Transverse colon (tissue), 4 donors: ENCODE measurements at regions not wholly inside any gene's neighbourhood (a gene's known extent, or its start where the extent isn't known, plus 50 kb on each side); places are given as distances from the start of the nearest gene placed in this dataset.

Experiments
- DNase-seq: peaks from one replicate; pipeline ENCODE4 v3.0.0-alpha.2; 2019
- H3K27ac ChIP-seq, 4 donors: fragments of 200-600 bp; sonication (generic); 2 replicates each; pipeline ENCODE4 v1.5.1; 2016 to 2018; ENCODE audit warnings: inconsistent platforms in 4 of 4
- H3K27me3 ChIP-seq: fragments of 200-600 bp; sonication (generic); 2 replicates; pipeline ENCODE4 v1.5.1; 2017; ENCODE audit warnings: inconsistent platforms
- H3K36me3 ChIP-seq, 4 donors: fragments of 200-600 bp; sonication (generic); 2 replicates each; pipeline ENCODE4 v1.5.1; 2017 to 2019; ENCODE audit warnings: inconsistent platforms in 4 of 4
- H3K4me1 ChIP-seq, 4 donors: fragments of 200-600 bp; sonication (generic); 2 replicates each; pipeline ENCODE4 v1.5.1; 2017 to 2020; ENCODE audit warnings: inconsistent platforms in 4 of 4
- H3K4me3 ChIP-seq, 4 donors: fragments of 200-600 bp; sonication (generic); 1 replicate in 1 of 4; 2 replicates in 3 of 4; pipeline versions ENCODE4 v1.5.1 to v1.6.1; 2017 to 2019; ENCODE audit warnings: inconsistent platforms in 4 of 4
- H3K9me3 ChIP-seq, 2 donors: fragments of 200-600 bp; sonication (generic); 2 replicates each; pipeline ENCODE4 v1.5.1; 2017 to 2019; ENCODE audit warnings: inconsistent platforms in 2 of 2
- CTCF ChIP-seq, 5 experiments: fragments of 200-600 bp in 3 of 5; fragments of 450-650 bp in 2 of 5; sonication (generic) in 3 of 5; IDR thresholded peaks; 1 replicate in 2 of 5; 2 replicates in 3 of 5; pipeline ENCODE4 v1.5.1; 2016 to 2017; ENCODE audit warnings: antibody characterized with exemption in 5 of 5, inconsistent platforms in 3 of 5, mild to moderate bottlenecking in 2 of 5, moderate library complexity in 1 of 5
- EP300 ChIP-seq: sonication (generic); formaldehyde crosslinking; IDR thresholded peaks from one replicate; pipeline ENCODE4 v1.6.1; 2017; ENCODE audit warnings: antibody characterized with exemption, low read depth
- POLR2A ChIP-seq: fragments of 450-650 bp; IDR thresholded peaks from one replicate; pipeline ENCODE4 v1.6.1; 2016; ENCODE audit warnings: antibody characterized with exemption, mild to moderate bottlenecking, moderate library complexity
- POLR2AphosphoS5 ChIP-seq, 3 donors: sonication (generic); formaldehyde crosslinking; IDR thresholded peaks; one replicate each; pipeline ENCODE4 v1.6.1; 2016; ENCODE audit warnings: antibody characterized with exemption in 3 of 3
- WGBS, 2 donors: methylation state at CpG; one replicate each; pipeline ENCODE4 v1.1.5; 2018; ENCODE audit warnings: low coverage in 1 of 2; 5-methylcytosine and 5-hydroxymethylcytosine counted together
- in situ Hi-C, 4 donors: fragments of 200-750 bp; cut with MboI; loops; one replicate each; pipeline versions ENCODE4 v1.15.0 to v1.15.1; 2017; ENCODE audit warnings: low sequenced_read_pairs in 3 of 4, low pct_ligation_motif_present in 1 of 4, low pct_unique_long_range_greater_than_20kb in 1 of 4
- intact Hi-C: fragments of 100-400 bp; cut with DNase I; formaldehyde crosslinking; loops from one replicate; pipeline ENCODE4 v1.15.1; 2023; ENCODE audit warnings: low total_unique reads

GRCh38 chr5:18379189-18379588 lies 744.9 kb downstream of the TAF11L14 start:
- no peak for DNase-seq
- H3K36me3 ChIP-seq = no peaks in the 10 kb centered on the region
- H3K4me1 ChIP-seq = no peaks in the 10 kb centered on the region
- H3K4me3 ChIP-seq = no peak overlapping the region
- no peak overlapping the region for H3K27ac ChIP-seq
- intact Hi-C loops (loop anchor here (5.0 kb wide), 1 partner anchor 218 kb away; no protein-coding TSS in a partner anchor), in situ Hi-C loops (no loop called here)
- WGBS, 2 donors = 37 to 50% methylated on average over 1 of the region's 1 CpG
- no peaks in the 10 kb centered on the region for H3K9me3 ChIP-seq
- H3K27me3 ChIP-seq = no peaks in the 10 kb centered on the region
- TF ChIP-seq POLR2AphosphoS5 (IDR thresholded peaks at IDR 0.05) = no peak
- no peak for TF ChIP-seq CTCF (IDR thresholded peaks at IDR 0.05)
- TF ChIP-seq EP300 = no peak
- no peak for TF ChIP-seq POLR2A

GRCh38 chr5:18380729-18381362 lies 746.6 kb downstream of the TAF11L14 start:
- no peaks in the 10 kb centered on the region for H3K9me3 ChIP-seq

GRCh38 chr5:18393565-18394442 lies 759.5 kb downstream of the TAF11L14 start:
- Histone ChIP-seq H3K9me3 (no peaks in the 10 kb centered on the region), H3K4me1 (peaks cover 0 to 18% (median 0%) of the 10 kb centered on the region in 4 donors), H3K4me3 (no peak overlapping the region), H3K27me3 (no peaks in the 10 kb centered on the region), H3K27ac (no peak overlapping the region), H3K36me3 (no peaks in the 10 kb centered on the region)
- peak; percentile 63 for DNase-seq
- WGBS, 2 donors = 34 to 48% methylated on average over 9 to 17 of the region's 17 CpGs
- intact Hi-C loops (no loop called here), in situ Hi-C loops (loop anchor here in 3 of 4 donors (10.0 kb wide), 2 partner anchors 301 to 311 kb away; no protein-coding TSS in a partner anchor)
- TF ChIP-seq POLR2AphosphoS5 (IDR thresholded peaks at IDR 0.05) (no peak), POLR2A (no peak), CTCF (IDR thresholded peaks at IDR 0.05) (peak; percentile 63 to 79 (median 73)), EP300 (no peak)

More at GRCh38 chr5:18380729-18381362, 746.6 kb downstream of the TAF11L14 start:
- no peak for DNase-seq
- Histone ChIP-seq H3K36me3 (no peaks in the 10 kb centered on the region), H3K27me3 (no peaks in the 10 kb centered on the region), H3K4me1 (no peaks in the 10 kb centered on the region), H3K27ac (no peak overlapping the region), H3K4me3 (no peak overlapping the region)
- TF ChIP-seq CTCF (IDR thresholded peaks at IDR 0.05) (no peak), POLR2A (no peak), EP300 (no peak), POLR2AphosphoS5 (IDR thresholded peaks at IDR 0.05) (no peak)
- intact Hi-C loops (no loop called here), in situ Hi-C loops (no loop called here)
- 27 to 45% methylated on average over 2 of the region's 2 CpGs for WGBS, 2 donors

- intact Hi-C loops = no loop called here
Observed at GRCh38 chr5:18394443-18394804, 760.2 kb downstream of the TAF11L14 start.

More at GRCh38 chr5:18394443-18394804, 760.2 kb downstream of the TAF11L14 start:
- Histone ChIP-seq H3K27me3 (no peaks in the 10 kb centered on the region), H3K4me1 (peaks cover 0 to 18% (median 0%) of the 10 kb centered on the region in 4 donors), H3K4me3 (no peak overlapping the region), H3K9me3 (no peaks in the 10 kb centered on the region), H3K27ac (no peak overlapping the region), H3K36me3 (no peaks in the 10 kb centered on the region)
- no peak for DNase-seq
- no peak for TF ChIP-seq CTCF (IDR thresholded peaks at IDR 0.05)
- TF ChIP-seq POLR2AphosphoS5 (IDR thresholded peaks at IDR 0.05) = no peak
- no peak for TF ChIP-seq EP300
- no peak for TF ChIP-seq POLR2A
- in situ Hi-C loops = loop anchor here in 3 of 4 donors (10.0 kb wide), 2 partner anchors 300 to 310 kb away; no protein-coding TSS in a partner anchor
- WGBS, 2 donors = 23 to 27% methylated on average over 4 of the region's 4 CpGs
